ENCODE measurements at regions not wholly inside any gene's neighbourhood (a gene's known extent, or its start where the extent isn't known, plus 50 kb on each side); places are given as distances from the start of the nearest gene placed in this dataset.

DNA sequence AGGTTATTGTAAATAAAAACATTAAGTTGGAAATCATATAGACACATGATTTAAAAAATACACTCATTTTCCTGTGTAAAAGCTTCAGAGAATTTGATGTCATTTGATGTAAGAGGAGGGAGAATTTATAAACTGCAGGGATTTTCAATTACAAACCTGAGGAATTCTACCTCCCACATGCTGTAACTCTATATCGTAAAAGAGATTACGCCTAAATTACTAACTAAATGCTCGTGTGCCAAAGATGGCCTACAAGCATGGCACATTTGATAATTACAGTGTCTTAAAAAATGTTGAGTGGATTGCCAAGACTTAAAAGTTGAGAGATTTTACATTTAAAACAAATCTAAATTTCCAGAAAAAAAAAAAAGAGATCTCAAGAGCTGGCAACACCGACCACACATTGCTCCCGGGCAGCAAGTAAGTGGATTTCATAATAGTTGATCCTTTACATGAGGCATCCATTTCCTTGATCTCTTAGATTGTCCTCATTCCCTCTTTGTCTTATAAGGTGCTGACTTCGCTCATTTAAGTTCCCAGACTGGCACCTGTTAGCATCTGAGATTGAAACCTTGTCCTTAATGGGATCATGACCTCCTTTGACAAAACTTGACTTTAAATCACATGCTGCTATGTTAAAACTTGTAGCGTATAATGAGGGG lies 840.3 kb upstream of the ZEB2 start:
- H3K9ac ChIP-seq (ENCODE audit: low read depth, low read length), result no peak overlapping the region
- no peaks in the 10 kb centered on the region for H3K9me3 ChIP-seq (ENCODE audit: insufficient read depth, low read depth, low read length)
- H3K4me1 ChIP-seq (ENCODE audit: insufficient read depth, low read length), result no peaks in the 10 kb centered on the region
- no peaks in the 10 kb centered on the region for H3K36me3 ChIP-seq (ENCODE audit: insufficient read depth, low read depth, low read length)
- no peak overlapping the region for H3K4me3 ChIP-seq (ENCODE audit: low read length)
- no peaks in the 10 kb centered on the region for H3K27me3 ChIP-seq (ENCODE audit: insufficient read depth, low read length)
- no peak overlapping the region for H3K27ac ChIP-seq (ENCODE audit: low read length)

DNA sequence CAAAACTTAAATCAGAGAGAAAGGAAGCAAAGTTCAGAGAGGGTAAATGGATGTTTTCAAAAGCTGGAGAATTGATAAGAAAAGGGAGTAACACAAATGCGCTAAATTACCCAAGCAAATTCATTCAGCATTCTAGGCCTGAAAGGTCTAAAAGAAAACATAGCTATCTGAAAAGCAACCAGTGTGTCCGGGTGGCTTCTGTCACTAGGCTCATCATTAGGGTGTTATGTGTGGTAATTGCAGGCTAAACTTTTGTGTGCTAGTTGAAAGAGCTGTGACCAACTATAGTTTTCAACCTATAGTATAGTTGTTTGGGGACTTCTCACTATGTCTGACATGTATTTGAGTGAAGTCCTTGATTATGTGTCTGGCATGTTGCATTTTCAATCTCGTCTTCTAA lies 839.6 kb upstream of the ZEB2 start:
- Histone ChIP-seq H3K27ac (ENCODE audit: low read length) (no peak overlapping the region), H3K9me3 (ENCODE audit: insufficient read depth, low read depth, low read length) (no peaks in the 10 kb centered on the region), H3K4me3 (ENCODE audit: low read length) (no peak overlapping the region), H3K4me1 (ENCODE audit: insufficient read depth, low read length) (no peaks in the 10 kb centered on the region), H3K36me3 (ENCODE audit: insufficient read depth, low read depth, low read length) (no peaks in the 10 kb centered on the region), H3K9ac (ENCODE audit: low read depth, low read length) (no peak overlapping the region), H3K27me3 (ENCODE audit: insufficient read depth, low read length) (no peaks in the 10 kb centered on the region)

DNA sequence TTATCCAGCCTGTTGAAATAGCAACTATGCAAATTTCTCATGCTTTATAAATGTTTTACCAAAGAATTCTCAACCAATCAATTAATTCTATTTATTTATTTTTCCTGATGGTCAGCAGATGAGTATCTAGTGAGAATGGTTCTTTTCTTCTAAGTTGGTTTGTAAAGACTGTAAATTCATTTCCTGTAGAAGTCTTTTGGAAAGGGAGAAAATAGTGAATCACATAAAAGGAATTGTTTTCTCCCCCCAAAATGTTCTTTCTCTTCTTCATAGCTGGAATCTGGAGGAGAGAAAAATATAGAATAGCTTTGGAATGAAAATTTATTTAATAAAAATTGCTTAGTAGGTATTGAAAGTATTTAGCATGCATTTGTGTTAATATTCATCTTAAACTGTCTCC lies 836.1 kb upstream of the ZEB2 start:
- no peaks in the 10 kb centered on the region for H3K27me3 ChIP-seq (ENCODE audit: insufficient read depth, low read length)
- H3K4me3 ChIP-seq (ENCODE audit: low read length), result no peak overlapping the region
- no peak overlapping the region for H3K27ac ChIP-seq (ENCODE audit: low read length)
- no peak overlapping the region for H3K9ac ChIP-seq (ENCODE audit: low read depth, low read length)
- no peaks in the 10 kb centered on the region for H3K36me3 ChIP-seq (ENCODE audit: insufficient read depth, low read depth, low read length)
- H3K4me1 ChIP-seq (ENCODE audit: insufficient read depth, low read length), result no peaks in the 10 kb centered on the region
- H3K9me3 ChIP-seq (ENCODE audit: insufficient read depth, low read depth, low read length), result no peaks in the 10 kb centered on the region

DNA sequence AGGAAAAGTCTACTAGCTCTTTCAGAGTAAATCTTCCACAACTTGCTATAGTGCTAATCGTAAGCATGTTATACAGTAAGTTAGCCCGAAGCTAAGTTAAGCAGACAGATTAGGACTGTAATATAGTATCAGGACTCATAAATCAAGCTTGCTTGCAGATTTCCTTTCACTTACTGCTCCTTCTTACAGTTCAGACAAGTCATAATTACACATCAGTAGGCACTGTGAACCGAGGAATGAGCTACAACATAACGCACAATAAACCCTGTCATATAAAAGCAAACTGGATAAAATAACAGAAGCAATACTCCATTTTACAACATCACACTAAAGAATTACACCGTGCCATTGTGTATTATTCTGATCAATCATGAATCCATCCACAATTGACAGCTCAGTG lies 832.6 kb upstream of the ZEB2 start:
- no peaks in the 10 kb centered on the region for H3K36me3 ChIP-seq (ENCODE audit: insufficient read depth, low read depth, low read length)
- H3K9ac ChIP-seq (ENCODE audit: low read depth, low read length), result no peak overlapping the region
- no peaks in the 10 kb centered on the region for H3K4me1 ChIP-seq (ENCODE audit: insufficient read depth, low read length)
- no peaks in the 10 kb centered on the region for H3K9me3 ChIP-seq (ENCODE audit: insufficient read depth, low read depth, low read length)
- H3K27ac ChIP-seq (ENCODE audit: low read length), result no peak overlapping the region
- H3K4me3 ChIP-seq (ENCODE audit: low read length), result no peak overlapping the region
- H3K27me3 ChIP-seq (ENCODE audit: insufficient read depth, low read length), result no peaks in the 10 kb centered on the region

DNA sequence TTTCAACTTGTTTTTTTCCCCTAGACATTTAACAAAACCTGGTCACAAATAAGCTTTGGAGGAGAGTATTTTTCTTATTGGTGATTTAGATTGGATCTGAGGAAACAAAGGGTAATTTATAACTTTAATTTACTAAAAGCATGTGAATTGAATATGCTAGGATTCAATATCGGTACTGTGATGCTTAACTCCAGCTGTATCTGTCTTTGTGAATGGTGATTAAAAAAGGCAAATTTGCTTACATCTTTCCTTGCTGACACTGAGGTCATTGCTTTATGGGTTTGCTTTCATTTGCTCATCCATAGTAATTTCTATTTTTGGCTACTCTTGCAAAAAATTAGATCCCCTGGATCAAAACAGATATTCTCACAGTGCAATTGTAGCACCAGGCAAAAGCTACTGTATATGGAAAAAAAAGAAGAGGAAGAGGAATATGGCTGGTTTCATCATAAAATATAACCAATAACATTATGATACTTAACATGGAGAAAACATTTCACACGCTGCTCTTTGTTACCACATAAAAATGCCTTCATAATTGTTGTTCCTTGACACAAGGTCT lies 832.0 kb upstream of the ZEB2 start:
- H3K9me3 ChIP-seq (ENCODE audit: insufficient read depth, low read depth, low read length), result no peaks in the 10 kb centered on the region
- no peaks in the 10 kb centered on the region for H3K36me3 ChIP-seq (ENCODE audit: insufficient read depth, low read depth, low read length)
- H3K27me3 ChIP-seq (ENCODE audit: insufficient read depth, low read length), result no peaks in the 10 kb centered on the region
- H3K4me3 ChIP-seq (ENCODE audit: low read length), result no peak overlapping the region
- no peak overlapping the region for H3K27ac ChIP-seq (ENCODE audit: low read length)
- H3K9ac ChIP-seq (ENCODE audit: low read depth, low read length), result no peak overlapping the region
- H3K4me1 ChIP-seq (ENCODE audit: insufficient read depth, low read length), result no peaks in the 10 kb centered on the region

DNA sequence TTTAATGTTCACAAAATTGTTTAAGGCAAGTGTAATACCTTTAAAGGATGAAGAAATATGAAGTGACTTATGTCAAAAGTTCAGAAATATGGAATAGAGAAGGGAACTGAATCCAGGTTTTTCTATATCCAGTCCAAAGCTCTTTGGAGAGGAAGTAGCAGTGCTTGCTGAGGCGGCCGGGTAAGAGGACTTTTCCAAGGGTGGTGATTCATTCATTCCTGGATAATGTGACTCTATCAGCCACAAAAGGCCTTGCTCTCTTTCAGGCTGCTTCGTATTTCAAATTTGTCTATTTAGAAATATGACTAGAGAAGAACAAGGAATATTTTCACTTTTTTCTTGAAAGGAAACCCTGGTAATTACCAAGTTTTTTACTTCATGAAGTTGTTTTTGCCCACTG lies 830.1 kb upstream of the ZEB2 start:
- Histone ChIP-seq H3K9me3 (ENCODE audit: insufficient read depth, low read depth, low read length) (no peaks in the 10 kb centered on the region), H3K27ac (ENCODE audit: low read length) (no peak overlapping the region), H3K9ac (ENCODE audit: low read depth, low read length) (no peak overlapping the region), H3K36me3 (ENCODE audit: insufficient read depth, low read depth, low read length) (no peaks in the 10 kb centered on the region), H3K4me3 (ENCODE audit: low read length) (no peak overlapping the region), H3K4me1 (ENCODE audit: insufficient read depth, low read length) (no peaks in the 10 kb centered on the region), H3K27me3 (ENCODE audit: insufficient read depth, low read length) (no peaks in the 10 kb centered on the region)

DNA sequence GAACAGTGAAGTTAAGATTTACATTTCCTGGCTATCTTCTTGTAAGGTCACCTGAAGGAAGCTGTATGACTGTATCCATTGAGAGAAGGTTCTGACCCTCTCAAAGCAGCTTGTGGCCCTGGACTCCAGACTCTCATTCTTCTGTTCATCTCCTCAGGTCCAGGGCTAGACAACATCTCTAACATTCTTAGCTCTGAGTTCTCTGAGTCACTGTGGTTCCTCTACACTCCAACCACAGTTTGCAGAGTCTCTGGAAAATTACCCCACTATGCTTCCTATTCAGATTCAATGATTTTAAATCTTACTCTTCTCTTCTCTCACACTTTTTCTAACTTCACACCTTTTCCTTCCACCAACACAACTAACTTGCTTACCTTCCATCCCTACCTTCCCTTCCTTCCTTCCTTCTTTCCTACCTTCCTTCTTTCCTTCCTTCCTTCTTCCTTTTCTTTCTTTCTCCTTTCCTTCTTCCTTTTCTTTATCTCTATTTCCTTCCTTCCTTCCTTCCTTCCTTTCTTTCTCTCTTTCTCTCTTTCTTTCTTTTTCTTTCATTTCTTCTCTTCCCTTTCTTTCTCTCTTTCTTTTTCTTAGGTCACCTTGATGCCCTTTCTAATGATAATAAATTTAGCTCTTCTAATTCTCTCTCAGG lies 824.3 kb upstream of the ZEB2 start:
- Histone ChIP-seq H3K4me1 (ENCODE audit: insufficient read depth, low read length) (no peaks in the 10 kb centered on the region), H3K27ac (ENCODE audit: low read length) (no peak overlapping the region), H3K9ac (ENCODE audit: low read depth, low read length) (no peak overlapping the region), H3K9me3 (ENCODE audit: insufficient read depth, low read depth, low read length) (no peaks in the 10 kb centered on the region), H3K36me3 (ENCODE audit: insufficient read depth, low read depth, low read length) (no peaks in the 10 kb centered on the region), H3K4me3 (ENCODE audit: low read length) (no peak overlapping the region), H3K27me3 (ENCODE audit: insufficient read depth, low read length) (no peaks in the 10 kb centered on the region)

DNA sequence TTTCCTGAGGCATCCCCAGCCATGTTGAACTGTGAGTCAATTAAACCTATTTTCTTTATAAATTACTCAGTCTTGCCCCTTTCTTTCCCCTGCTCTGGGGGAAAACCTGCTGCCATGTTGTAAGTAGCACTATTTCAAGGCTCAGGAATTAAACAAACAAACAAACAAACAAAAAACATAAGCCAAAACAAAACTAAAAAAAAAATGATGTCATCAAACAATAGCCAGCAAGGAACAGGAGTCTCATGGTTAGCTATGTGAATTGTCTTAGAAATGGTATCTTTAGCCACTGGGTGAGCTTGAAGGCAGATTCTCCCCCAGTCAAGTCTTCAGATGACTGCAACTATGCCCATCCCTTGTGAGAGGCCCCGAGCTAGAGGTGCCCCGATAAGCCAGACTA lies 823.4 kb upstream of the ZEB2 start:
- Histone ChIP-seq H3K4me3 (ENCODE audit: low read length) (no peak overlapping the region), H3K36me3 (ENCODE audit: insufficient read depth, low read depth, low read length) (no peaks in the 10 kb centered on the region), H3K9me3 (ENCODE audit: insufficient read depth, low read depth, low read length) (no peaks in the 10 kb centered on the region), H3K27me3 (ENCODE audit: insufficient read depth, low read length) (no peaks in the 10 kb centered on the region), H3K27ac (ENCODE audit: low read length) (no peak overlapping the region), H3K9ac (ENCODE audit: low read depth, low read length) (no peak overlapping the region), H3K4me1 (ENCODE audit: insufficient read depth, low read length) (no peaks in the 10 kb centered on the region)

DNA sequence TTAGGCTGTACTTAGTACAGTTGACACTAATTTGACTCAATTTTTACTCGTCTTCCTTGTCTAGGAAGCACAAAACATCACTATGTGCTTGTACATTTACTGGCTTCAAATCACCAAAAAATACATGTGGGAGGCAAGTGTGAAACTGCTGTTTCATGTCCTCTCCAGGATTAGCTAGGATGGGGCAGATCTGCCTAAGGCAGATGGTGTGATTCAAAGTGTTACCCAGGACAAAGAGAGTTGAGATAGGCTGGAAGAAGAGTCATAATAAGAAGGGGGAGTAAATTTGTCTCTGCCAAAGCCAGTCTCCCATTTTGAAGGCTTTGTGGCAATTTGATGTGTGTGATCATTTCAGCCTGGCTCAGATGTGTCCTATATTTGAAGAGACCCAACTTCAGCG lies 821.6 kb upstream of the ZEB2 start:
- no peak overlapping the region for H3K9ac ChIP-seq (ENCODE audit: low read depth, low read length)
- no peaks in the 10 kb centered on the region for H3K36me3 ChIP-seq (ENCODE audit: insufficient read depth, low read depth, low read length)
- no peak overlapping the region for H3K27ac ChIP-seq (ENCODE audit: low read length)
- H3K27me3 ChIP-seq (ENCODE audit: insufficient read depth, low read length), result no peaks in the 10 kb centered on the region
- no peaks in the 10 kb centered on the region for H3K4me1 ChIP-seq (ENCODE audit: insufficient read depth, low read length)
- no peak overlapping the region for H3K4me3 ChIP-seq (ENCODE audit: low read length)
- no peaks in the 10 kb centered on the region for H3K9me3 ChIP-seq (ENCODE audit: insufficient read depth, low read depth, low read length)

DNA sequence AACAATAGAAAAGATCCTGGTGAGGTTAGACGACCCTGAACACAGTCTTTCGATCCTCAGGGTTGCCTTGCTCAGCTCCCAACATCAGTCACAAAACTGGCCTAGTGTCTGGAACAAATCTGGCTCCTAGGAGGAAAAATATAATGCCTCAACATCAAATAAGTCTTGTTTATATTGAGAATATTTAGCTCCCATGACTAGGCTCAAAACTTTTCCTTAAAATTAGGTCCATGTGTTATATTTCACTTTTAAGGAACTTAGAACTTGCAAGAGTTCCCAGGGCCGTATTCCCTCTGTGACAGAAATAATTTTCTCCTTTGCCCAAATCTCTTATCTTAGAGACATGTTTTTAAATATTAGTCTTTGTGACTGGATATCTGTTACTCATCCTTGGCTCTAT lies 819.7 kb upstream of the ZEB2 start:
- Histone ChIP-seq H3K36me3 (ENCODE audit: insufficient read depth, low read depth, low read length) (no peaks in the 10 kb centered on the region), H3K9ac (ENCODE audit: low read depth, low read length) (no peak overlapping the region), H3K4me3 (ENCODE audit: low read length) (no peak overlapping the region), H3K9me3 (ENCODE audit: insufficient read depth, low read depth, low read length) (no peaks in the 10 kb centered on the region), H3K27me3 (ENCODE audit: insufficient read depth, low read length) (no peaks in the 10 kb centered on the region), H3K27ac (ENCODE audit: low read length) (no peak overlapping the region), H3K4me1 (ENCODE audit: insufficient read depth, low read length) (no peaks in the 10 kb centered on the region)

DNA sequence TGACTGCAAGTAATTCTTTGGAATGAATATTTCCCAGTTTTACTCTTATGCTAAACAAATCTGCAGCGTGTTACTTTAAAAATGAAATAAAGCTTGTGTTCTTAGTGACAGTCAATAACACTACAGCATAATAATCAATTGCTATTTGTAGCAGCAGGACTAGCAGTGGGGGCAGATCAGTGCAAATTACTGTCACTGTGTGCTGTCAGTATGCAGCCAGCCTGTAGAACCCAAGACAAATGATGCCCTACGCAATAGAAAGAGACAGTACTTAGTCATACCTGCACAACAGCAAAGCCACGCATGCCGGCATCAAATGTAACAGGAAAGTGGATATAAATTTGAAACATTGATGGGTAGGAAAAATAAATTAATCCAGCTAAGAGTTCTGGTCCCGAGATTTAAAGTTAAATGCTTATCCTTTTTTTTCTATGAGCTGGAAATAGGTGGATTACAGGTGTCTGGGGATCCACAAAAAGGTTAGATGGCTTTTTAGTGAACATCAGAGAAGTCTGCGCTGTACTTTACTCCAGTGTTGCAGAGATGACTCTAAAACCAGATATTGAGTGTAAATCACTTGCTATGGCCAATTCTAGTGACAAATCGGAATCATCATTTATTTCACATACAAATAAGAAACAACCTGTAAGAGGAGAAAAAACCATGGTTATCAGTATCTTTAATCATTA lies 812.4 kb upstream of the ZEB2 start:
- Histone ChIP-seq H3K9me3 (ENCODE audit: insufficient read depth, low read depth, low read length) (no peaks in the 10 kb centered on the region), H3K4me1 (ENCODE audit: insufficient read depth, low read length) (no peaks in the 10 kb centered on the region), H3K36me3 (ENCODE audit: insufficient read depth, low read depth, low read length) (no peaks in the 10 kb centered on the region), H3K4me3 (ENCODE audit: low read length) (no peak overlapping the region), H3K27me3 (ENCODE audit: insufficient read depth, low read length) (no peaks in the 10 kb centered on the region), H3K27ac (ENCODE audit: low read length) (no peak overlapping the region), H3K9ac (ENCODE audit: low read depth, low read length) (no peak overlapping the region)

DNA sequence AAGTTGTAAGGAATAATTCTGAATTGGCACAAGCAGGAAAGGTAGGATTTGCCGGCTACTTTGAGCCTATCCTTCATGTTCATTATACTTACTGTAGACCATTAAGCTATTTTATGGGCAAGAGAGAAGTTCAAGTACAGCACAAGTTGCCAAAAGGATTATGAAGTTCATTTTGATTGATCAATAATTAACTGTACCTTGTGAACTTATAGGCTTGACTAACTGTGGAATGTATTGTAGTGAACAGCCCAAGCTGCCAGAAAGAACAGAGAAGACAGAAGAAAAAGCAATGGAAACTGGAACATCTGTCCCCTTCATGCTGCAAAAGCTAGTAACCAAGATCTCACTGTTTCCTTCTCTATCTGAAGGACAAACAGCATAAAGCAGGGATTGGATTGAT lies 810.1 kb upstream of the ZEB2 start:
- Histone ChIP-seq H3K4me3 (ENCODE audit: low read length) (no peak overlapping the region), H3K27me3 (ENCODE audit: insufficient read depth, low read length) (no peaks in the 10 kb centered on the region), H3K36me3 (ENCODE audit: insufficient read depth, low read depth, low read length) (no peaks in the 10 kb centered on the region), H3K9ac (ENCODE audit: low read depth, low read length) (no peak overlapping the region), H3K4me1 (ENCODE audit: insufficient read depth, low read length) (no peaks in the 10 kb centered on the region), H3K9me3 (ENCODE audit: insufficient read depth, low read depth, low read length) (no peaks in the 10 kb centered on the region), H3K27ac (ENCODE audit: low read length) (no peak overlapping the region)
